A172 (cell line): ENCODE measurements at regions not wholly inside any gene's neighbourhood (a gene's known extent, or its start where the extent isn't known, plus 50 kb on each side); places are given as distances from the start of the nearest gene placed in this dataset.
"Not testable (repeated sequence)": the region's sequence is repeated elsewhere in the genome, so short reads cannot be mapped to it uniquely, and the experiment has no call there.

ENCODE experiments used
- DNase-seq: peaks from one replicate; pipeline ENCODE4 v3.0.0-alpha.2; 2015; ENCODE audit warnings: low spot score

DNA sequence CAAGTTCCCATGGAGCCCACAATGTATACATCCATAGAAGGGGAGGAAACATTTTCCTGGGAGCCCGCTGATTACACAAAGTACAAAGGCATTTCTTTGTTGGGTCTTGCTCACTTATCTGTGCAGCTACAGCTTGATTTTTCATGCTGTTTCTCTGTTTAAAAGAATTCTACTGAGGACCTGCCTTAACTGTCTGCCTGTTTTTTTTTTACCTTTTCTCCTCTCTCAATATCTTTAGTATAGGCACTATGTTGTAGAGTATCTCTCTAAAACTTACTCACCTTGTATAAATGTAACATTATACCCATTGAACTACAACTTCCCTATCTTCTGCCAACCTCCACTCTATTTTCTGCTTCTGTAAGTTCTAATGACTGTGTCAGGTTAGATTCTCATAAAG, 494.6 kb upstream of the EPHA5 start:
- DNase-seq = no peak

DNA sequence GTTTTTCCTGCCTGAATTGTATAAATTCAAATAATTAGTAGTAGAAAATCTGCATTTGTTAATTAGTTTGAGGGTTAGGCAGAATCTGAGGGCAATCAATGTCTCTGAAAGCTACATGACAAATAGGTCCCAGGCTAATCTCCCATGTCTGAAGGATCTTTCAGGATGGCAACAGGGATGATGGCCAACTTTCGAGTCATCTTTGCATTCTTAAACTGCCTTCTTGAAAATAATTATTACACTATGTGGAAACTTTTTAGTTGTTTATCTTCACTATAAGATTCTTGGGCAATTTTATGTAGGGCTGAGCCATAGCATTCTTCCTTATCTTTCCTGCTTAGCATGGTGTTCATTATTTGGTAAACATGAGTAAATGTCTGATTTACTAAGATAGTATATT, 490.3 kb upstream of the EPHA5 start:
- DNase-seq = peak; percentile 5

DNA sequence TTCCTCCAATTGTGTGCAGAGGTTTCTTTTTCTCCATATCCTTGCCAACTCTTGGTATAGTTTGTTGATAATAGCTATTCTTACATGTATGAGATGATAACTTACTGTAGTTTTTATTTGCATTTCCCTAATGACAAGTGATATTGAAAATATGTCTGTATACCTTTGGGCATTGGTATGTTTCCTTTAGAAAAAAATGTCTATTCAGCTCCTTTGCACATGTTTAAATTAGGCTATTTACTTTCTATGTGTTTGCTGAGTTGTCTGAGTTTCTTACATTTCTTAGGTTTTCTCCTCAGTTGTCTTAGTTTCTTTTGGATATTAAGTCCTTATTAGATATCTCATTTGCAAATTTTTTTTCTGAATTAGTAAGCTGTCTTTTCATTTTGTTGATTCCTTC, 487.3 kb upstream of the EPHA5 start:
- DNase-seq = no peak

DNA sequence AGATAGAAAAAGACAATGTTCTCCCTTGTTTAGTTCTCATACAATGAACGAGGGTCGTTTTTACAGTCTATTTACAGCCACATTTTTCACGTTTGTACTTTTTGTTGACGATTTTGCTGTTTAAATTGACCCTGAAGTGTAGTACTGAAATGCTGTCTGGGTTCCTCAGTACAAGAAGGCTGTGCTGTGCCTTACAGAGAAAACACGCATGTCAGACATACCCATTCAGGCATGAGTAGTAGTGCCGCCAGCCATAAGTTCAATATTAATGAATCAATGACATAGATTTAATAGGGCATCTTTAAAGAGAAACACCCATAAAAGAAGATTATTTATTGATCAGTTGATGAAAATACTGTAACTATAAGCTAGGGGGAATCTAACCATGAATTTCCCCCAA, 459.8 kb upstream of the EPHA5 start:
- DNase-seq = no peak

DNA sequence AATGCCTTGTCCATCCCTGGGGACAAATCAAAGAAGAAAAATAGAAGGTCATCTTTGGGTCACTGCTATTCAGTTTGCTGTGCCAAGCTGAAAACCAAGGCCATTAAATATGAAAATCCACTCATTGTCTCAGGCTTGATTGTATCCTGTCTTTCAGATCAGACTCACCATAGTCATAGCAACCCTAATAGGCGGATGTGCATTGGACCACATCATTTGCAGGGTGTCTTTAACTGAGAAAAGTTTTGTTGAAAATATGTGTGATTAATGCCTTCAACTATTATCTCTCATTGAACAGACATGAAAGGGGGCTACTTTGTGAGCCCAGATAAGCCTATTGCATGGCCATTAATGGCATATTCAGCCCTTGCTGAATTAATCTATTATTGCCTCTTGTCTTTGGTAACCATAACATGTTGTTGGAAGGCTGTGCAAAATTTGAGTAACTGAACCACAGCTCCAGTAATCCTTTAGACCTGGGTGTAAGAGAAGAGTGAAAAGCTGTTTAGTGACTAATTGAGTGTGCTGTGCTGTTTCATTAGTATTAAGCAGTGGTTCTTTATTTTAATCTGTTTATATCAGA, 453.6 kb upstream of the EPHA5 start:
- DNase-seq = no peak

DNA sequence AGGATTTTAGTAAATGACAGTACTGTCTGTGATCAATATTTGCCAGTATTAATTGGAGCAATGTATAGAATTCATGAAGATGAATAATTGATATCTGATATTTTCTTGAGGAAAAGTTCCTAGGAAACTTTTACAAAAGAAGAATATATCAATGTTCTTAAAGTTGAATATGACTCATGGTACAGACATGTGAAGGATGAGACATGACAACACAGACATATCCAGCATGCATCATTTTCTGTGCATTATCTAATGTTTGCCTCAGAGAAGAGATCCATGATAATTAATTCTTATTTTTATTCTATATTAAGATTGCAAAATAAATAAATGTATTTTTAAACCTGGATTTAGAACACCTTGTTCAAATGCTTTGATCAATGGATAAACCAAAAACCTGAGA, 452.9 kb upstream of the EPHA5 start:
- DNase-seq = no peak

DNA sequence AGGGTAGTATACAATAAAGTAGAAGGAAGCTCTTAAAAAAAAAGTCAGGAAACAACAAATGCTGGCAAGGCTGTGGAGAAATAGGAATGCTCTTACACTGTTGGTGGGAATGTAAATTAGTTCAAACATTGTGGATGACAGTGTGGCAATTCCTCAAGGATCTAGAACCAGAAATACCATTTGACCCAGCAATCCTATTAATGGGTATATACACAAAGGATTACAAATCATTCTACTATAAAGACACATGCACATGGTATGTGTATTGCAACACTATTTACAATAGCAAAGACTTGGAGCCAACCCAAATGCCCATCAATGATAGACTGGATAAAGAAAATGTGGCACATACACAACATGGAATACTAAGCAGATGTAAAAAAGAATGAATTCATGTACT, 444.9 kb upstream of the EPHA5 start:
- DNase-seq = not testable (repeated sequence)

DNA sequence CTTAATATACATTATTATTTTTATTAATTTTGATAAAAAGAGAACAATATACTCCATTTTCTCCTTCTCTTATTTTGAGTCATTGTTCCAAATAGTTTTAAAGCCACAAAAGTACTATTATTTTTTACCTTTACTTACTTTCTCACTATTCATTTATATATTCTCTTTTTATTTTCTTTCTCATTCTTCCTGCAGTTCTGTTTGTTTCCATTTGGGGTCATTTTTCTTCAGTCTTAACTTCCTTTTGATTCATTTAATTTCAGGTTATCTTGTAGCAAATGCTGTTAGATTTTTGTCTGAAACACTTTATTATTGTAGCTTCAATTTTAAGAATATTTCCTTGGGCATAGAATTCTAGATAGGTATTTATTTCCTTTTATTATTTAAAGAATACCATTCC, 438.6 kb upstream of the EPHA5 start:
- DNase-seq = no peak

DNA sequence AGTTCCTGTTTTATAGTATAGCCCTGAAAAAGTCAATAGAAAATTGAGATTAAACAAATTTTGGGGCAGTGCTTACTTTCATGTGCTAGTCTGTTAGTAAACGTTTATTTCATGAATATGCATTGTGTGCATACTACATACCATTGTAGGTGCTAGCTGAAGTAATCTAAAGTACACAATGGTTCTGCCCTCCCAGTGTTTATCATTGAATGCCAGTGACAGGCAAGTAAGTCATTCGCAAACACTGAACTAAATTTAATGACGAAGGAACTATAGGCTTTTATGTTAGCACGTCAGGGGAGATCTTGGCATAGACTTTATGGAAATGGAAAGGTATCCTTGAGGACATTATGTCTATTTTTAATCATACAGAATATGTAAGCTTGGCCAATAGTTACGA, 426.9 kb upstream of the EPHA5 start:
- DNase-seq = no peak

DNA sequence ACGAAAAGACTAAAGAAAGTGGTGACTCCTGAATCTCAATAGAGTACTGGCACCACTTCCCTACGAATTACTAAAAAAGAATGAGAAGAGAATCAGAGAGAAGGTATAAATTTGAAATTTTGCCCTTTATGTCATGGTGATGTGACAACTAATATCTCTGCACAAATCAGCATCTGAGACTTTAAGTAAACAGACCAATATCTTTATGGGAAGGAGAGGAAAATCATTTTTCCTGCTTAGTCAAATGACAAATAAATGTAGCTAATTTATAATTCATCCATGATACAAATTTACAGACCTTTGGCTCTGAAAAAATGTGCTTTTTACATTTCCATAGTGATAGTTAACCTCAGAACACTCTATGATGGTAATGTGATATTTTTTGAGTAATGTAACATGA, 424.8 kb upstream of the EPHA5 start:
- no peak for DNase-seq

DNA sequence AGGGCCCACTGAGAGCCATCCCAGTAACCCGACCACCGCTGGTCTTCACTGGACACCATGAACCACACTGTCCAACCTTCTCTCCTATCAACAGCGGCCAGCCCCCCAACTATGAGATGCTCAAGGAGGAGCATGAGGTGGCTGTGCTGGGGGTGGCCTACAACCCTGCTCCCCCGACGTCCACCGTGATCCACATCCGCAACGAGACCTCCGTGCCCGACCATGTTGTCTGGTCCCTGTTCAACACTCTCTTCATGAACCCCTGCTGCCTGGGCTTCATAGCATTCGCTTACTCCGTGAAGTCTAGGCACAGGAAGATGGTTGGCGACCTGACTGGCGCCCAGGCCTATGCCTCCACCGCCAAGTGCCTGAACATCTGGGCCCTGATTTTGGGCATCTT, 423.8 kb upstream of the EPHA5 start:
- DNase-seq = no peak

DNA sequence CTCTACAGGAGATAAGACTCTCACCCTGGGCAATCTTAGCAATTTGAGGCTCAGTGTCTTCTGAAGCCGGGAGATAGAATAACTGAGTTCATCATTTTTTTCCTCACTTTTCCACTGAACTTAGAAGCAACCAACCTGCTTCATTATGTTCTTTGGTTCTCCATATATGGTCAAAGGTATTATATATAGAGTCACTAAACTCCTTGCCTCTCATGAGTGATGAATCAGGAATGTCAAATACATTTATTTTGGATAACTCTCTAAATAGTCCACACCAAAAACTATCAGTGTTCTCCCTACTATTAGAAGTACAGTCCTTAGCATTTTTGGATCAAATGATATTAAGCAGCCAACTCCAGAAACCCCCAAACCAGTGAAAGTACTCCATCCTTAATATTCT, 421.5 kb upstream of the EPHA5 start:
- DNase-seq = no peak

DNA sequence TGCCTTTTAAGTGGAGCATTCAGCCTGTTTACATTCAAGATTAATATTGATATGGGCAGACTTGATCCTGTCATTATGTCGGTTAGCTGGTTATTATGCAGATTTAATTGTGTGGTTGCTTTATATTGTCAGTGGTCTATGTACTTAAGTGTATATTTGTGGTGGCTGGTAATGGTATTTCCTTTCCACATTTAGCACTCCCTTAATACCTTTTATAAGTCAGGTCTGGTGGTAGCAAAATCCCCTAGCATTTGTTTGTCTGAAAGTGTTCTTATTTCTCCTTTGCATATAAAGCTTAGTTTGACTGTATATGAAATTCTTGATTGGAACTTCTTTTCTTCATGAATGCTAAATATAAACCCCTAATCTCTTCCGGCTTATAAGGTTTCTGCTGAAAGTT, 403.7 kb upstream of the EPHA5 start:
- no peak for DNase-seq

DNA sequence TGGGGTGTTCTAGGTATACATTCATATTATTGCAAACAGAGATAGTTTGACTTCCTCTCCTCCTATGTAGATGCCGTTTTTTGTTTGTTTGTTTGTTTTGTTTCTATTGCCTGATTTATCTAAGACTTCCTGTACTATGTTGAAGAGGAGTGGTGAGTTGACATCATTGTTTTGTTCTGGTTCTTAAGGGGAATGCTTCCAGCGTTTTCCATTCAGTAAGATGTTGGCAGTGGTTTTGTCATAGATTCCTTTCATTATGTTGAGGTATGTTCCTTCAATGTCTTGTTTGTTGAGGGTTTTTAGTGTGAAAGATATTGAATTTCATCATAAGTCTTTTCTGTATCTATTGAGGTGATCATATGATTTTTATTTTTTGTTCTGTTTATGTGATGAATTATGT, 401.6 kb upstream of the EPHA5 start:
- DNase-seq = no peak

DNA sequence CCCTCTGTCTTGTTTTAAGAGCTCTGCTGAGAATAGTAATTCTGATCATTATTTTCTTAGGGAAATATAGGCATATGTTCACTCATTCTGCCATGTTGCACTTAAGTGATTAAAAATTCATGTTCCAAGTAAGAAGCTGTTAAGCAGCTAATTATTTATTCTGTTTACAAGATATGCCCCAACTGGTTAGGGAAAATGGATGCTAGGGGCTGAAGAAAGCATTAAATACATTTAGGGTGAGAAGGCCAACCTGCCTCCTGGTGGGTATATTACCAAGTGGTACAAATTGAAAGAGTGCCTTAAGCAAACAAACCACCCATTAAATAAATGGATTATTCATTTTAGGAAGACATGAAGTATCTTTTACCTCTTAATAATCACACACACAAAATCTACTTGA, 392.6 kb upstream of the EPHA5 start:
- DNase-seq = no peak

DNA sequence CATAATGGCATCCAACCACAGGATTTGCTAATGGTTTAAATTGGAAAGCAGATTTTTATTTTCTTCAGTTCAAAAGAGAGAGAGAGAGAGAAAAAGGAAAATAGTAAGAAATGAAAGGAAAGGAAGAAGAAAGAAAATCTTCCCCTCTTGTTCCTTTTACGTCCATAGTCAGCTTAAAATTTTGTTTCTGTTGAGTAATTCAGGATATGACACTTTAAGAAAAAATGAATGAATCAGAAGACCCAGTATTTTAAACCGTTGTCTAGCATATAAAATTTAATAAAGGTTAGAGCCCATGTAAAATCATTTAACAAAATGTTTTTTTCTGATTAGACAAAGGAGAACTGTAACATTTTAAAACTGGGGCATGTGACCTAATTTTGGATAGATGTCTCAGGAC, 391.8 kb upstream of the EPHA5 start:
- peak; percentile 3 for DNase-seq

DNA sequence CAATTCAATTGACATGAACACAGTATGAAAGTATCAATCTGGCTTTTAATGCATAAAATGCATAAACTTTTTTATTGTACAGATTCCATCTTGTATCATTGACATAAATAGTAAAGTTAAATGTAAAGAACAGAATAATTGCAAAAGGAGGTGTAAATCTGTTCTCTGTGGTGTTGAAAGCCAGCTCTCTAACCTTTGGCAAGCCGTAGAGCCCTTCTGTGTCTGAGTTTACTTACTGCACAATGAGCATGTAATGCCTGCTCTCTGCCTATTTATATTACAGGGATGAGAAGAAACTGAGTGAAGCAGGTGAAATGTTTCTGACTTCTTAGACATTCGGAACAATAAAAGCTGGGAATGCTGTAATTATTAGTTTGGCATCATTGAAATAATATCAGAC, 389.3 kb upstream of the EPHA5 start:
- DNase-seq = no peak

DNA sequence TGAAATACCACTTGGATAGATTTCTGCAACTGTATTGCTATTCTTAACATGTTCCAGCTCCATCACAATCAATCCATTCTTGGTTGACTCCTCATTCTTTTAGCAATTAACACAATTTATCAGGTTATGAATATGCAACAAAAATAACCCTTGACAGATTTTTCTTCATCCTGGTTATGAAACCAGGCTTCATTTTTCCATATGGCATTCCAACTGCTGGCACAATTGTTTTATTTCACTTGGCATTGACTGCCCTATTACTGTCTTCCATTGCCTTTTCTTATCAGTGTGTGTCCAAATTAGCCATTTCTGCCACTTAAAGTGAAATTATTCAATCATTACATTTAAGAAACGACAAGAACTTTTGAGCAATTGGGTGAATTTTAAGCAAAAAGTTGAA, 388.8 kb upstream of the EPHA5 start:
- DNase-seq = no peak

DNA sequence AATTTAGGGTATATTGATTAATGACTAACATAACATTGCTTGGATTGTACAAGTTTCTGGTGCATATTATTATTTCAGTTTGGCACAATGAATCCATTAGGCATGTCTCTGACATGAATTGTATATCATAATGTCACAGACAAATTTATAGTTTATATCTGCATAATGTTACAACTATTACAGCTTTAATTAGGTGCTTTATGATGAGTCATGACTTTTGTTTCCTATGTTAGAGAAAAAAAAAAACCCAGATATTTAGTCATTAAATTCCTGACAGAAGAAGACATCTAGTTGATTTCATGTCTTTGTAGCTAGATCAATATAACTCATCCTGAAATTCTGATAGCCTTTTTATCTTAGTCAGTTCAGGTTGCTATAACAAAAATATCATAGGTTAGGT, 385.7 kb upstream of the EPHA5 start:
- DNase-seq = no peak

DNA sequence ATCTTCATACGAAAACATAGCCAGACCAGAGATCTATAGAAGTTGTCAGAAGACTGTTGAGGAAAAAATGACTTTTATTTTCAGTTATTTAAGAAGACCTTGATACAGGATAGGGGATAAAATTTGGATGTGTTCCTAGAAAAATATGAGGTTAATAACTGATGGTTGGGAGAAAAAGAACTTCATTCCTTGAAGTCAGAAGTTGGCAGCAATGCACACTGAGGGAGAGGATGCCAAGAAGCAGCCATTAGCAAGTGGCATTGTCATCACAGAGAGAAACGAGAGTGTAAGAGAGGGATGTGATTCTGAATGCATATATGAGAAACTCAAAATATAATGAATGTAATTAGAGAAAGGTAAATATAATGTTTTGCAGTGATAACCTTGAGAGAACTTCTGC, 382.1 kb upstream of the EPHA5 start:
- DNase-seq = no peak

DNA sequence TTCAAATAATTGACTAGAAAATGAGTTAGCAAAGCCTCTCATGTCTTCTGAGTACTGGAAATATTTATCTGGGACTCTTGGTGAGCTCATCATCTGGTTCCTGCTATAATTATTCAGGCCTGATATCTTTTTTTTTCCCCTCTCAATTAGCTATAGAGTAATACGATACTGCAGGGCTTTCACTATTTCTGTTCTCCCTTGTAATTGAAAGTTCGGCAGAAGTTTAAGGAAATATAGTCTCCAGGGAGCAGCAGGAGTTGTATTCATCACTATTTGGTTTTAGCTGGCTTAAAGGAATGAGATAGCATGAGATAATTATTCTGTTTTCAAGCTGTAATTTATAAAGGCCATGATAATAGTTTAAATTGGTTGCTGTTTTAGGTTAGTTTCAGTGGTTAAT, 378.6 kb upstream of the EPHA5 start:
- DNase-seq = no peak

DNA sequence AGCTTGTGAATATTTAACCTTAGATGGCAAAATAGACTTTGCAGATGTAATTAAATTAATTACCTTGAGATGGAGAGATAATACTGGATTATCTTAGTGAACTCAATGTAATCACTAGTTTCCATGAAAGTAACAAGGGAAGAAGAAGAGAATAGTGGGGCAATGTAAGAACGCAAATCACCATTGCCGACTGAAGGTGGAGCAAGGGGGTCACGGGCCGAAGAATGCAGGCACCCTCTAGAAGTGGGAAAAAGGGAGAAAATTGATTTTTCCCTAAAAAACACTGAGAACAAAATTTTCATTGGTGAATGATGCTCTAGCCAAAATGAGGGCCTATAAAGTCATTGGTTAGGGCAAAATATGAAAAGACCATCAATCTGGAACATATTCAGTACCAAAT, 375.6 kb upstream of the EPHA5 start:
- no peak for DNase-seq

DNA sequence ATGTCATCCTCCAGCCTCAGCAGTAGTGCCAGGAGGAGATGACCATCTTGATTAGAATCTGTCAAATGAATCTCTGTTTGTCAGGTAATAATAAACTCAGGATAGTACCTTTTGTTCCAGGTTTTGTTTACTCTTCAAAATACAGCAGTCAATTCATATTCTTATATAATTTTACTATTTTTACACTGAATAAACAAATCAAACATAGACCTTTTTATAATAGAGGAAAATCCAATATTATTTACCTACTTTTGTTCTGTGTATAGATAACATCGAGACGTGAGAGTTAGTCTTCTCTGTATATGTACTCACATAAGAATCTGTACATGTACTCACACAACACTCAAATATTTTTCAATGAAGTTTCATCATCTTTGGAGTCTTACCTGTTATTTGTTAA, 365.4 kb upstream of the EPHA5 start:
- no peak for DNase-seq

DNA sequence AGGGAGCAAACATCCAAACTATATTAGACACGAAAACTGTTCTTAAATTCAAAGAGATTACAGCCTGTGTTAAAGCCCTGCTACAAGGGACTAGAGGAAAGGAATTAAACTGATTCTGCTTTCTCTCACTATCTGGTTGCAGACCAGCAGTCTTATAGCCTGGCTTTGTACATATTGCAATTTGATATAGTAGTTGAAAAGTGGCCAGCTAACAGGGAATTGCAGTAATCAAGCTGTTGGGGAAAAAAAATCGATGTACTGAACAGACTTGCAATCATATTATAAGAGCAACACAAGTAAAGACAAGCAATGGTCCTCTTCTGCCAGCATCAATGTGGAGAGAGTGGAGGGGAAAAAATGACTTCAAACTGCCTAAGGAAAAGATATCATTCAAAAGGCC, 364.4 kb upstream of the EPHA5 start:
- no peak for DNase-seq

DNA sequence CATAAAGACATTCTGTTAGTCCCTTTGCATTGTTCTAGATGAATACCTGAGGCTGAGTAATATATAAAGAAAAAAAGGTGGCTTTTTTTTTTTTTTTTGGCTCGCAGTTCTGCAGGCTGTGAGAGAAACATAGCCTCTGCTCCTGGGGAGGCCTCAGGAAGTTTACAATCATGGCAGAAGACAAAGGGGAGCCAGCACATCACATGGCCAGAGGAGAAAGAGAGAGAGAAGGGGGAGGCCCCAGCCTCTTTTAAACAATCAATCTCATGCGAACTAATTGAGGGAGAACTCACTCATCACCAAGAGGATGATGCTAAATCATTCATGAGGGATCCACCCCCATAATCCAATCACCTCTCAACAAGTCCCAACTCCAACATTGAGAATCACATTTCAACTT, 364.0 kb upstream of the EPHA5 start:
- no peak for DNase-seq
